Smooth muscle cell (in vitro differentiated cells): ENCODE measurements at regions not wholly inside any gene's neighbourhood (a gene's known extent, or its start where the extent isn't known, plus 50 kb on each side); places are given as distances from the start of the nearest gene placed in this dataset.

ENCODE experiments used
- DNase-seq: peaks from one replicate; lab custom pipeline; 2025; ENCODE audit not compliant: unreplicated experiment; lab: John Stamatoyannopoulos, UW
- H2AFZ ChIP-seq: fragments of 200-600 bp; sonication (generic); 2 replicates; pipeline ENCODE4 v1.6.0; 2016; ENCODE audit warnings: antibody characterized with exemption, low read depth, mild to moderate bottlenecking
- H3F3A ChIP-seq: fragments of 200-600 bp; sonication (generic); 2 replicates; pipeline ENCODE4 v1.6.0; 2017; ENCODE audit warnings: antibody characterized with exemption, low read depth
- H3K27ac ChIP-seq: fragments of 200-600 bp; sonication (generic); 2 replicates; pipeline ENCODE4 v1.5.1; 2016; ENCODE audit warnings: low read depth, mild to moderate bottlenecking
- H3K27me3 ChIP-seq: fragments of 200-600 bp; sonication (generic); 2 replicates; pipeline ENCODE4 v1.6.1; 2016; ENCODE audit warnings: low read depth, mild to moderate bottlenecking
- H3K36me3 ChIP-seq: fragments of 200-600 bp; sonication (generic); 2 replicates; pipeline ENCODE4 v1.5.1; 2016; ENCODE audit warnings: low read depth
- H3K4me1 ChIP-seq: fragments of 200-600 bp; sonication (generic); 2 replicates; pipeline ENCODE4 v1.5.1; 2016; ENCODE audit warnings: low read depth
- H3K4me2 ChIP-seq: fragments of 200-600 bp; sonication (generic); 2 replicates; pipeline ENCODE4 v1.6.0; 2016; ENCODE audit warnings: mild to moderate bottlenecking
- H3K4me3 ChIP-seq: fragments of 200-600 bp; sonication (generic); 2 replicates; pipeline ENCODE4 v1.5.1; 2016; ENCODE audit warnings: mild to moderate bottlenecking
- H3K79me2 ChIP-seq: fragments of 200-600 bp; sonication (generic); 2 replicates; pipeline ENCODE4 v1.6.0; 2016; ENCODE audit warnings: low read depth, mild to moderate bottlenecking
- H3K9ac ChIP-seq: fragments of 200-600 bp; sonication (generic); 2 replicates; pipeline ENCODE4 v1.6.0; 2016; ENCODE audit warnings: low read depth
- H3K9me3 ChIP-seq: fragments of 200-600 bp; sonication (generic); replicated peaks from 2 replicates; pipeline ENCODE4 v1.5.1; 2016; ENCODE audit warnings: low read depth
- H4K20me1 ChIP-seq: fragments of 200-600 bp; sonication (generic); 2 replicates; pipeline ENCODE4 v1.6.0; 2016; ENCODE audit warnings: low read depth
- WGBS: methylation state at CpG from one replicate; pipeline ENCODE4 v1.1.7; 2016; ENCODE audit warnings: low lambda C conversion rate; 5-methylcytosine and 5-hydroxymethylcytosine counted together
- TF ChIP-seq, protein P1 (sequence below): fragments of 200-600 bp; sonication (generic); IDR thresholded peaks from 2 replicates; pipeline ENCODE4 v1.5.1; 2017; ENCODE audit warnings: borderline replicate concordance, mild to moderate bottlenecking, antibody characterized with exemption; ENCODE audit not compliant: insufficient read depth, poor library complexity, severe bottlenecking

DNA sequence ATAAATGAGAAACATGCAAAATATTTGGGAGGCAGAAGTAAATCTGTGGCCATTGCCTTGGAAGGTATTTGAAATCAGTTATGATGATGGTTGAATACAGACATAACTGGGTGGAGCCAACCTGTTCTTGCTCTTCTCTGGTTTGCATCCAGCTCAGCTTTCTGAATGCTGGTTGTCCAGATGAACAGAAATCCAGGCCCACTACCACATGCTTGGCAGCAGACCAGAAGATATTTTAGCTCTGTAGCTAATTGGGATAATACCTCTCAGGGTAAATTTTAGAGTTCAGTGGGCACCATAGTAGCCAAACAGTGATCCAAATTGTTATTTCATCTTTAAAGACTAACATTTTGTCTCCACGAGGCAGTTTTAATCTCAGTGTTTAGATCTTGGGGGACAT lies 308.3 kb downstream of the RAB38 start:
- H3K4me2 ChIP-seq = no peak overlapping the region
- no peaks in the 10 kb centered on the region for H3K27me3 ChIP-seq
- no peak overlapping the region for H3K9ac ChIP-seq
- no peak overlapping the region for H3K27ac ChIP-seq
- no peak overlapping the region for H2AFZ ChIP-seq
- no peaks in the 10 kb centered on the region for H3K9me3 ChIP-seq
- no peaks in the 10 kb centered on the region for H3K36me3 ChIP-seq
- H3K4me3 ChIP-seq = no peak overlapping the region
- no peak for DNase-seq
- peaks cover 17% of the 10 kb centered on the region for H3K4me1 ChIP-seq
- no peaks in the 10 kb centered on the region for H3K79me2 ChIP-seq
- 88% methylated on average over 1 of the region's 1 CpG for WGBS
- H3F3A ChIP-seq = peaks cover 11% of the 10 kb centered on the region
- H4K20me1 ChIP-seq = no peaks in the 10 kb centered on the region
- TF ChIP-seq, protein P1, sequence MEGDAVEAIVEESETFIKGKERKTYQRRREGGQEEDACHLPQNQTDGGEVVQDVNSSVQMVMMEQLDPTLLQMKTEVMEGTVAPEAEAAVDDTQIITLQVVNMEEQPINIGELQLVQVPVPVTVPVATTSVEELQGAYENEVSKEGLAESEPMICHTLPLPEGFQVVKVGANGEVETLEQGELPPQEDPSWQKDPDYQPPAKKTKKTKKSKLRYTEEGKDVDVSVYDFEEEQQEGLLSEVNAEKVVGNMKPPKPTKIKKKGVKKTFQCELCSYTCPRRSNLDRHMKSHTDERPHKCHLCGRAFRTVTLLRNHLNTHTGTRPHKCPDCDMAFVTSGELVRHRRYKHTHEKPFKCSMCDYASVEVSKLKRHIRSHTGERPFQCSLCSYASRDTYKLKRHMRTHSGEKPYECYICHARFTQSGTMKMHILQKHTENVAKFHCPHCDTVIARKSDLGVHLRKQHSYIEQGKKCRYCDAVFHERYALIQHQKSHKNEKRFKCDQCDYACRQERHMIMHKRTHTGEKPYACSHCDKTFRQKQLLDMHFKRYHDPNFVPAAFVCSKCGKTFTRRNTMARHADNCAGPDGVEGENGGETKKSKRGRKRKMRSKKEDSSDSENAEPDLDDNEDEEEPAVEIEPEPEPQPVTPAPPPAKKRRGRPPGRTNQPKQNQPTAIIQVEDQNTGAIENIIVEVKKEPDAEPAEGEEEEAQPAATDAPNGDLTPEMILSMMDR = no peak

DNA sequence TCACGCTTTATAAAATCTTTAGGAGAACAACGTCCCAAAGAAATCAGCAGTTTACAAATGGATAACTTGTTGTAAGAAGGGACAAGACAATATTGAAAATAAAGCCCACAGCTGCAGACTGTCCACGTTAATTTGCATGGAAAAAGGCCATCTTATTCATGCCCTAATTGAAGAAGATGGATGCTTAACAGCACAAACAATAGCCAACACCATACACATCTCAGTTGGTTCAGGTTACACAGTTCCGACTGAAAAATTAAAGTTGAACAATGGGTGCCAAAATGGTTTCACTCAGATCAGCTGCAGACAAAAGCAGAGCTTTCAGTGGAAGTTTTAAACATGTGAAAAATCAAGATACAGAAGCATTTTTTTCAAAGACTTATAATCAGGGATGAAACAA lies 314.2 kb downstream of the RAB38 start:
- no peaks in the 10 kb centered on the region for H4K20me1 ChIP-seq
- no peak for DNase-seq
- TF ChIP-seq, protein P1 = no peak
- H3F3A ChIP-seq = no peaks in the 10 kb centered on the region
- no peaks in the 10 kb centered on the region for H3K27me3 ChIP-seq
- no peak overlapping the region for H3K27ac ChIP-seq
- 75% methylated on average over 4 of the region's 4 CpGs for WGBS
- no peaks in the 10 kb centered on the region for H3K36me3 ChIP-seq
- H3K9me3 ChIP-seq = no peaks in the 10 kb centered on the region
- H3K4me2 ChIP-seq = no peak overlapping the region
- no peaks in the 10 kb centered on the region for H3K79me2 ChIP-seq
- H3K9ac ChIP-seq = no peak overlapping the region
- no peak overlapping the region for H2AFZ ChIP-seq
- peaks cover 4% of the 10 kb centered on the region for H3K4me1 ChIP-seq
- H3K4me3 ChIP-seq = no peak overlapping the region

DNA sequence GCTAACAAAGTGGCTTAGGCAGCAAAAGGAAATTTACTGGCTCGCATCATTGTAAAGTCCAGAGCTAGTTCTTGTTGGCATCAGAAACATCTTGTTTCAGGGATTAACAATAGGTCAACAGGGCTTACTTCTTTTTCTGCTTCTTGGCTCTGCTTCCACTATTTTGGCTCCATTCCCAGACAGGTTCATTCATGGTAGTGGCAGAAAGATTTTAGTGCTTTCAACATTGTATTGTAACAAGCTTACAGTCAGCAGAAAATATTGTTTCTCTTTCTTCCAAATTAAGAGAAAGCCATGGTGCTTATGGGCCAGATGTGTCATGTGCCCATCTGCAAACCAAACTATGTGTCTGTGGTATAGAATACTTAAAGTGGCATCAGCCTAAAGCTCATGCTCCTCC lies 315.6 kb downstream of the RAB38 start:
- WGBS = 78% methylated on average over 1 of the region's 1 CpG
- Histone ChIP-seq H3F3A (no peaks in the 10 kb centered on the region), H3K36me3 (no peaks in the 10 kb centered on the region), H3K4me3 (no peak overlapping the region), H3K9ac (no peak overlapping the region), H2AFZ (peak overlapping the region; percentile 23), H3K79me2 (no peaks in the 10 kb centered on the region), H3K27me3 (no peaks in the 10 kb centered on the region), H3K27ac (no peak overlapping the region), H3K9me3 (no peaks in the 10 kb centered on the region), H3K4me2 (no peak overlapping the region), H4K20me1 (no peaks in the 10 kb centered on the region), H3K4me1 (peaks cover 4% of the 10 kb centered on the region)
- TF ChIP-seq, protein P1 = no peak
- DNase-seq = no peak

DNA sequence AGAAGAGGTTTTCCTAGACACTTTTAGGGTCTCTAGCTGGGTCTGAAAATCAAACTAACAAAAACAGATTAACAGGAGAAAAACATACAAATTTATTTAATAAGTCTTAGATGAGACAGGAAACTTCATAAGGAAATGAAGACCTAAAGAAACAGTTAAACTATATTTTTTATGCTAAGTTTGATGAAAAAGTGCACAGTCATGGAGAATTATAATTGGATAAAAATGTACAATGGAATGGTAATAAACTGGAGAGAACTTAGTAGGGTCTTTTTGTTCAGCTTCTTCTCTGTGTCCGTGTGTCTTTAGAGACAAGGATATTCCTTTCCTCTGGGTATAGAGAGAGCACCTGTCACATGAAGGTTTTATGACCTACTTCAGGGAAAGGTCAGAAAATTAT lies 323.4 kb downstream of the RAB38 start:
- Histone ChIP-seq H3K4me2 (peak overlapping the region; percentile 58), H4K20me1 (no peaks in the 10 kb centered on the region), H3K4me1 (no peaks in the 10 kb centered on the region), H2AFZ (peak overlapping the region; percentile 19), H3K36me3 (no peaks in the 10 kb centered on the region), H3K9ac (peak overlapping the region; percentile 48), H3K9me3 (no peaks in the 10 kb centered on the region), H3F3A (no peaks in the 10 kb centered on the region), H3K27me3 (no peaks in the 10 kb centered on the region), H3K79me2 (no peaks in the 10 kb centered on the region), H3K27ac (peak overlapping the region; percentile 87), H3K4me3 (no peak overlapping the region)
- no peak for DNase-seq
- TF ChIP-seq, protein P1 = no peak
- WGBS = 97% methylated on average over 1 of the region's 1 CpG
